BE2C (cell line): ENCODE measurements at regions not wholly inside any gene's neighbourhood (a gene's known extent, or its start where the extent isn't known, plus 50 kb on each side); places are given as distances from the start of the nearest gene placed in this dataset.

Source experiments
- DNase-seq: peaks from one replicate; pipeline ENCODE4 v3.0.0-alpha.2; 2020
- H3K27me3 ChIP-seq: fragments of 250-450 bp; sonication (Bioruptor Pico); 2 replicates; pipeline ENCODE4 v1.5.1; 2020; ENCODE audit warnings: mild to moderate bottlenecking
- H3K36me3 ChIP-seq: fragments of 250-450 bp; sonication (Bioruptor Pico); 2 replicates; pipeline ENCODE4 v1.5.1; 2020; ENCODE audit warnings: mild to moderate bottlenecking
- H3K4me1 ChIP-seq: fragments of 250-450 bp; sonication (Bioruptor Pico); 2 replicates; pipeline ENCODE4 v1.5.1; 2020
- H3K4me3 ChIP-seq: 2 replicates; pipeline ENCODE4 v1.5.1; 2011; ENCODE audit warnings: low read depth, low read length
- H3K9me3 ChIP-seq: fragments of 250-450 bp; sonication (Bioruptor Pico); 2 replicates; pipeline ENCODE4 v1.5.1; 2020
- CTCF ChIP-seq: IDR thresholded peaks from 2 replicates; pipeline ENCODE4 v1.5.1; 2012; ENCODE audit warnings: mild to moderate bottlenecking, low read depth, low read length

DNA sequence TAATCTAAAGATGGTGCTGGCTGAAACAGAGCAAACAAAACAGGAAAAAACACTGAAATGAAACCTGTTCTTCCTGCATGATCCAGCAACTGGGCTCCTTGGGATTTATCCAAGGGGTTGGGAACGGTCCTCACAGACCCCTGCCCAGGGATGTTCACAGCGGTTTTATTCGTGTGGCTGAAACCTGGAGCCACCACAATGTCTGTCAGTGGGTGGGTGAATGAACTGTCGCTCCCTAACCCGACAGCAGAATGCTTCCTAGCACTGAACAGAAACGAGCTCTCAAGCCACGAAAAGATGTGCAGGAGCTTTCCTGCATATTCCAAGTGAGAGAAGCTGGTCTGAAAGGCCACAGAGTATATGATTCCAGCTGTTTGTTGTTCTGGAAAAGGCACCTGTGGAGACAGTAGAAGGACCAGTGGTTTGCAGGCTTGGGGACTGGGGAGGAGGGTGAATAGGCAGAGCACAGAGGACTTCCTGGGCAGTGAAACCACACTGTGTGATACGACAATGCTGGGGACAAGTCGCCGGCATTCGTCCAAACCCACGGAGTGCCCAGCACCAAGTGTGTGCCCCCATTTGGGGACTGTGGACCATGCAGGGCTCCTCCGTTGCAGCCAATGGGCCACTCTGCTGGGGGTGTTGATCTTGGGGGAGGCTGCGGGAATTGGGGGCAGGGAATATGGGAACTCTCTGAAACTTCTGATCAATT is 73.9 kb downstream of the TEX29 start:
- Histone ChIP-seq H3K4me3 (no peak overlapping the region), H3K27me3 (peaks cover 45% of the 10 kb centered on the region), H3K36me3 (no peaks in the 10 kb centered on the region), H3K9me3 (no peaks in the 10 kb centered on the region), H3K4me1 (no peaks in the 10 kb centered on the region)
- DNase-seq, result no peak
- TF ChIP-seq CTCF, result no peak

GRCh38 chr13:111395511-111396393 is 75.3 kb downstream of the TEX29 start:
- no peaks in the 10 kb centered on the region for H3K9me3 ChIP-seq
- H3K36me3 ChIP-seq, result no peaks in the 10 kb centered on the region
- no peak for TF ChIP-seq CTCF
- H3K4me3 ChIP-seq, result no peak overlapping the region
- no peaks in the 10 kb centered on the region for H3K4me1 ChIP-seq
- peaks cover 51% of the 10 kb centered on the region for H3K27me3 ChIP-seq
- DNase-seq, result no peak

DNA sequence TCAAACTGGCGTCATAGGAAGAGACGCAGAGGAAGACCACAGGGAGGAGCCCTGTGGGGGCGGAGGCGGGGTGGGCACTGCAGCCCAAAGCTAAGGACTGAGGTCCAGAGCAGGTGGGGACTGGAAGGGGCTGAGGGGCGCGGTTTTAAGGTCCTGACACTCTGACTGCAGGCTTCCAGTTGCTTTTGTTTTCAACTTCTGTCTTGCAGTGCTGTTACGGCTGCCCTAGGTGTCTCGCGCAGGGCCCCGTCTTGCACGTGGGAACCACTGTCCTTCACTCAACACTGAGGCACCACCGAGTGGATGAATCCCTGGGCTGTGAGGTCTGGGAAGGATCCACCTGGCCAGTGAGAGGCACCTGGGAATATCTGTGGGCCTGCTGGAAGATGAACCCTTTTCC is 76.0 kb downstream of the TEX29 start:
- DNase-seq, result no peak
- Histone ChIP-seq H3K27me3 (peaks cover 47% of the 10 kb centered on the region), H3K4me1 (no peaks in the 10 kb centered on the region), H3K4me3 (no peak overlapping the region), H3K36me3 (no peaks in the 10 kb centered on the region), H3K9me3 (no peaks in the 10 kb centered on the region)
- no peak for TF ChIP-seq CTCF

DNA sequence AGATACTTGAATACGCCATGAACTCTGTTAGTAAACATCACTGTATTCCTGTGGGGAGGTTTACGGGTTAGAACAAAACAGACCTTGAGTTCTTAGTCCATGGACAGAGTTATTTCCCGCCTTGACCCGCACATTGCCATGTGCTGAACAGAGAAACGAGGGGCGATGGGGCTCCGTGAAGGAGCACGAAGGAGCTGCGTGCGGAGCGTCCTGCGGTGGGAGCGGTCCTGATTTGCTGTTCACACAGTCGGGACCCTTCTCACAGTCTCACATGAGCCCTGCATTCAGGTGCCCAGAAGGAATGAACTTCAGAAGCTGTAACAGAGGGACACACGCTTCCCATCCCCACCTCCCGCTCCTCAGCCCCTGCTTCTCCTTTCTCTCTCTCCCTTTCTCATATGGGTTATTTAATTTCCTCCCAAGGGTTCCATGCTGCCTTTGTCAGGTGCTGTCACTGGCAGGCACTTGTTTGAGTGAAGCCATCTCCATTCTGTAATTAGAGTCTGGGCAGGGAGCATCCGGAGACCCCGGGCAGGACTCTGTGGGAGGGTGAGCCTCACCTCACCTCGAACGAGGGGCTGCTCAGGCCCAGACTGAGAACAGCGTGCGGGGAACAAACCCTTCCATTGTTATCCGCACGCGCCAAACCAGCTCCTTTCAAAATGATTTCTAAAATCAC is 76.9 kb downstream of the TEX29 start:
- TF ChIP-seq CTCF, result no peak
- H3K9me3 ChIP-seq, result no peaks in the 10 kb centered on the region
- H3K4me3 ChIP-seq, result no peak overlapping the region
- no peaks in the 10 kb centered on the region for H3K36me3 ChIP-seq
- H3K4me1 ChIP-seq, result no peaks in the 10 kb centered on the region
- DNase-seq, result no peak
- peaks cover 47% of the 10 kb centered on the region for H3K27me3 ChIP-seq

DNA sequence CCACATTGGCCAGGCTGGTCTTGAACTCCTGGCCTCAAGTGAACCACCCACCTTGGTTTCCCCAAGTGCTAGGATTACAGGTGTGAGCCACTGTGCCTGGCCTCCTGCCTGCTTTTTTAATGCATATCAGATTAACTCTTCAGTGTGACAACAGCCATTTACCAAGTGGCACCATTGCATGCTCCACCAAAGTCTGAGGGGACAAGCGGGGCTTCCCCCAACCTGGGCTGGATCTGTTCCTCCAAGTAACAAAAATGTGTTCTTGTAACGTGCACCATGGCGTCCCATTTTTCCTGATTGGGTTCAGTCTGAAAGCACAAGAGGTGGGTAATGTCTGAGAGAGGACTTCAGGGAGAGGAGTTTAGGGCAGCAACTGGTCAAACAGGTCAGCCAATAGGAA is 77.8 kb downstream of the TEX29 start:
- no peaks in the 10 kb centered on the region for H3K4me1 ChIP-seq
- no peak overlapping the region for H3K4me3 ChIP-seq
- H3K36me3 ChIP-seq, result no peaks in the 10 kb centered on the region
- no peak for DNase-seq
- H3K9me3 ChIP-seq, result no peaks in the 10 kb centered on the region
- no peak for TF ChIP-seq CTCF
- peaks cover 47% of the 10 kb centered on the region for H3K27me3 ChIP-seq
